ENCODE measurements at regions not wholly inside any gene's neighbourhood (a gene's known extent, or its start where the extent isn't known, plus 50 kb on each side); places are given as distances from the start of the nearest gene placed in this dataset.

DNA sequence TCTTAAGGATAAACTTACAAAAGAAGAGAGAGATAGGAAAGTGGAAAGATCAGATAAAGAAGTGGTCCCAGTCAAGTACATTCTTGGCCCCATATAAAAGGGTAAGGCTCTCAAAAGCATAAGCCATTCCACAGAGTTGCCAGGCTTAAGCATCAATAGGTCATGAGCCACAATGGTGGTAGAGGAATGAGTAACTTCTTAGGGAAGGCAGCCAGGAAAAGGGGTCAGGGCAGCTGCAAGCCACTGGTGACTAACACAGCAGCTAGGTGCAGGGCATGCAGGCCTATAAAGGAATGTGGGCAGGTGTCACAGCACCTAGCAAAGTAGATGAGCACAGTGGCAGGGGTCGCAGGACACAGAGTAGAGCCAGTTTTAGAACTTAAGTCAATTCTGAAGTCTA lies 302.6 kb upstream of the FAT3 start:
- TF ChIP-seq CTCF (conservative IDR thresholded peaks at IDR 0.05 in 1 of 2, IDR thresholded peaks at IDR 0.05 in 1 of 2; ENCODE audit: extremely low read depth in 1 of 2, insufficient read depth in 1 of 2, low read depth in 1 of 2, low read length in 2 of 2): no peak
- TF ChIP-seq EZH2 (IDR thresholded peaks at IDR 0.05; ENCODE audit: borderline replicate concordance, low read length): no peak
